SU-DHL-6 (cell line): ENCODE measurements at regions not wholly inside any gene's neighbourhood (a gene's known extent, or its start where the extent isn't known, plus 50 kb on each side); places are given as distances from the start of the nearest gene placed in this dataset.

ENCODE experiments used
- CTCF ChIP-seq: fragments of 200-600 bp; sonication (generic); IDR thresholded peaks from one replicate; pipeline ENCODE4 v1.5.1; 2017; ENCODE audit warnings: antibody characterized with exemption, mild to moderate bottlenecking, low read length, moderate library complexity; ENCODE audit not compliant: insufficient read depth, poor library complexity, severe bottlenecking
- EZH2phosphoT487 ChIP-seq: fragments of 200-600 bp; sonication (generic), shearing (Covaris generic); conservative IDR thresholded peaks from 2 replicates; pipeline ENCODE4 v1.6.1; 2018; ENCODE audit warnings: mild to moderate bottlenecking, antibody characterized with exemption, low read length, moderate library complexity, mixed read lengths

DNA sequence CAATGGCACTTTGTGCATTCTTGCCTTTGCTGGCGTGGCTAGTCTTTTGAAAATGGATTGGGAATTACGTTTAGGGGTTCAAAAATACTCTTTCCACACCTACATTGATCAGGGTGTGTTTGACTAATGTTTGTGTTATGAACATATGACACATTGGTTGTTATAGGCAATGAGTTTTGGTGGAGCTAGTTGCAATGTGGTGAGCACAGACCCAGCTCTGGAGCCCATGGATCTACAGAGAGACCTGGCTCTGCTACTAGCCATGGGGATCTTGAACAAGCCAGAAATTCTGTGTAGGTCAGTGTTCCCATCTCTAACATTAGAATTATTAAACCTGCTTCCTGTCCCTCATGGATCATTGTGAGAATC lies 222.4 kb upstream of the UBL3 start:
- TF ChIP-seq CTCF, result no peak
- TF ChIP-seq EZH2phosphoT487, result no peak
